ENCODE measurements at regions not wholly inside any gene's neighbourhood (a gene's known extent, or its start where the extent isn't known, plus 50 kb on each side); places are given as distances from the start of the nearest gene placed in this dataset.
"Not testable (repeated sequence)": the region's sequence is repeated elsewhere in the genome, so short reads cannot be mapped to it uniquely, and the experiment has no call there.

DNA sequence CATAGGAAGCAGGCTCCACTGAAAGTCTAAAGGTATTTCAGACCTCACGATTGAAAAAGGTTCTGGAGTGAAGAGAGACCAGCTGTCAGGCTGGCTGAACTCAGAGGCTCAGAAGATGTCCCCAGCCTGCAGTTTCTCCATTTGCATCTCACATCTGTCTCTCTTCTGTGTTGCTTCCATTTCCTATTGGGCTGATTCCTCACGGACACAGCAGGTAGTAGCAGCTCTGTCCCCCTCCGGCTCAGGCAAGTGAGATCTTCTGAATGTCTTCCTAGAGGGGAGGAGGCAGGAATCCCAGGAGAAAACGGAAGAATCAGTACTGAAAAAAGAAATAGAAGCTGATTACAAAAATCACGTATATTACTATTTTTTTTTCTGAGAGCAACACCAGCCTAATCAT, 274.1 kb upstream of the COBL start:
- no peak for DNase-seq

DNA sequence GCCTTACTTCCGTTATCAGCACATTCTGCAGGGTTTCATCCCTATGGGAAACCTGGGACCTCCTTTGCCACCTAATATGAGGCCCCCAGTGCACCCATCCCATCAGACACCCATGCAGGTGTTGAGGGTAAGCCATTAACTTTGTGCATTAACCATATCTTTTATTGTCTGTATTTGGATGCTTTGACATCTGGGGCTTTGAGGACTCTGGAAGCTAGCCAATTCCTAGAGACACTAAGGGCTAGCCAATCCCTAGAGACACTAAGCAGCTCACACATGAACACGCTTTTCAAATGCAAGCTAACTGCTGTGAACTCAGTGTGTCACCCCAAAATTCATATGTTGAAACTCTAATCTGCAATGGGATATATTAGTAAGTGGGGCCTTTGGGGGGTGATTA, 272.5 kb upstream of the COBL start:
- DNase-seq = no peak

DNA sequence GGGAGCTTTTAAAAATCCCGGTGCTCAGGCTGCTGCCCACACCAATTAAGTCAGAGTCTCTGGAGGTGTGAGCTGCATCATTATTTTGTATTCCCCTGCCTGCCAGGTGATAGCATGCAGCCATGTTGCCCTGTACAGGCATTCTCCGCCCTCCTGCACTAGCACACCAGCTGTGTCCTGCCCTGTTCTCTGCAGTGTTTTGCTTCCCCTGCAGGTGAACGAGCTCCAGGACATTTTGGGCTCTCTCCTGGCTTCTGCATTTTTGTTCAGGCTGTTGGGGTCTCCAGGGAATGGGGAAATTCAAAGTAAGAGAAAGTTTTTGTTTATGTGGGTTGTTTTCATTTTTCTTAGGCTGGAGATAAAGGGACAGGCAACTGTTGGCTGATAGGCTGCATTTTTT, 271.0 kb upstream of the COBL start:
- DNase-seq = no peak

DNA sequence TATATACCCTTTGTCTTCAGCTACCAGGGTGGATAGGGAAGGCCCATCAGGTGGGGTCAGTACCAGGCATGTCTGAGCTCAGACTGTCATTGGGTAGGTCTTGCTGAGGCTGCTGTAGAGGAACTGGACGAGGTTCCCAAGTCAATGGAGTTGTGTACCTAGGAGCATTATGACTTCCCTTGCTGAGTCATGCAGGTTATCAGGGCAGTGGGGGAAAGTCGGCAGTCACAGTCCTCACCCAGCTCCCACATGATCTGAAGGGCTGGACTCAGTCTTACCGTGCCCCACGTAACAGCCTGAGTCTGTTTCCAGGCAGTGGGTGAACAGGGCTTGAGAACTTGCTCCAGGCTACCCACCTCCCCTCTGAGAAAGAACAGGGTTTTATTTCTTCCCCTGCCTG, 260.8 kb upstream of the COBL start:
- no peak for DNase-seq

DNA sequence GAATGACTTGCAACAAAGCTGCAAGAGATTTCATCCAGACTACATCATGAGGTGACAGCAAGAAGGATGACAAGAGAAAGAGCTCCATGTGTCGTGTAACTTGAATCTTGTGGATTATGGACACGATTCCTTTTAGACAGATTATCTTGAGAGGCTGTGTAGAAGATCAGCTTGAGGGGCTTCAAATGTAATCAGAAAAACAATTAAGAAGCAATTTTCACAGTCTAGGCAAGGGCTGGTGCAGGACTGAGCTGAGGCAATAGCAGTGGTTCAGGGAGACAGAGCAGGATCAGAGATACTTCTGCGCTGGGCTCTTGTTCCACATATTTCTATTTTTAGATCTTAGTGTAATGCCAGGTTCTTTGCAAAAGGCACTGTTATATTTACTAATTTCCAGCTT, 253.0 kb upstream of the COBL start:
- DNase-seq = no peak

DNA sequence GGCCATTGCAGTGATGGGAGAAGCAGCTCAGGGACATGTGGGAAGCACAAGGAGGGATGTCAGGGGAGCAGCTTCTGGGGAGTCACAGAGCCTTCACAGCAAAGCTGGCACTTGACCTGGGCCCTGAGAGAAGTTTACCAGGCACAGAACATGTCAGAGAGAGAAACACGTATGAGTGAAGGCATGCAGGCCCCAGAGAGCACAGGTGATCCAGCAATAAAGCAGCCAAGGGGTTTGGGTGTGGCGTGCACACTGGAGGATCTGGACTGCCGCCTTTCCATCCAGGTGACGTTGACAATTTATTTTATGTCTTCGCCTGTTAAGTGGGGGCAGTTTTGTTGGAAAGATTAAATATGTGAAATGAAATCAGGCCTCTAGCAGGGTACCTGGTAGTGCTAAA, 252.6 kb upstream of the COBL start:
- DNase-seq = no peak

DNA sequence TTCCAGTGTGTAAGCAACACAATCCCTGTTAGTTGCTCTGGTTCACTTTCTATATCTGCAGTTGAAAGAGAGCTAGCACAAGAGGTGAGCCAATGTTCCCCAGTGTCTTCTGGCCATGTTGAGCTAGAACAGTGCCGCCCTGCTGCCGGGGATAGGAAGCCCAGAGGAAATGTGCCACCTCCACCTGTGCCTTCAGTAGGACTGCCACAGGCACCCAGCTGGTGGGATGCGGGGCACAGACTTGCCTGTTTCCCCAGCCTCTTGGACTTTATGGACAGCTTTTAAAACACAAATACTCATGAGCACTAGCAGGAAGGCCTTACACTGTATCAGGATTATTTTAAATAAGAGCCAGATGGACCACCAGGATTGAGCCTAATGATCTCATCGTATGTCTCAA, 234.5 kb upstream of the COBL start:
- DNase-seq = no peak

DNA sequence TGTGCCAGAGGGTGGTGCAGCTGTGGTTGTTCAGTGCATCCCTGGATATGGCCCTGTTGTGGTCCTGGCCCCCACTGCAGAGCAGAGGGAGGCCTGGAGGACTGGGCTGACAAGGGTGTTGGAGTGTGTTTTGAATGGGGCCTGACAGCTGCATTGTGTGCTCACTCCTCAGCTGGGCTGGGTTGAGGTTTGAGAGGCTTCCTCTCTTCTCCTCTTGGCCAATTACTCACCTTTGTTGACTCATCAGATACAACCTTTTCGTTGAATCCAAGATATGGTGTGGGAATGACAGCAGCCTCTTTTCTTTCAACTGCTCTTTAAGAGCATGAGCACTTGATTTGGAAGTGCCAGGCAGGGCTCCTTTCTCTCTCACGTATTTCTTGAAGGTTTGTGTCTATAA, 228.5 kb upstream of the COBL start:
- DNase-seq = no peak

DNA sequence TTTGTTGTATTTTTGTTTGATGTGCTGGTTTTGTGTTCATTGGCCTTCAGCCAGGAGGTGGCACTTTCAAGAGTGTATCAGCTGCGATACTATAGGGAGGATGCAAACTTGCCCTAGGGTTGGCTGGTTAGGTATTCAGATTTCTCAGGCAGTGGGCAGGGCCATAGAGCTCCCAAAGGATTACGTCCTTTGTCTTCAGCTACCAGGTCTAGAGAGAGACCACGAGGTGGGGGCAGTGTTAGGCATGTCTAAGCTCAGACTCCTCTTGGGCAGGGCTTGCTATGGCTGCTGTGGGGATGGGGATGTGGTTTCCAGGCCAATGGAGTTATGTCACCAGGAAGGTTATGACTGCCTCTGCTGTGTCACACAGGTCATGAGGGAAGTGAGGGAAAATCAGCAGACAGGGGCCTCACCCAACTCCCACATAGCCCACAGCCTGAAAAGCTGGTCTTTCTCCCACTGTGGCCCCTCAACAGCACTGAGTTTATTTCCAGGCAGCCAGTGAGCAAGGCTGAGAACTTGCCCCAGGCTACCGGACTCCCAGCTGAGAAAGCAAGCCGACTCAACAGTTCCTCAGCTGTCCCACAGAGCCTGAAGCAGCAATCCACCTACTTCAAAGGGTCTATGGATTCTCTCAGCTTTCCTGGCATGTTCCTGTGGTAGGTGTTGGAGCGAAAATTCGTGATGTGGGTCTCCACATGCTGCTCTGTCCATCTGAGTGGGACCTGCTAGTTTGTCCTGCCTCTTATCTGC, 227.4 kb upstream of the COBL start:
- no peak for DNase-seq

DNA sequence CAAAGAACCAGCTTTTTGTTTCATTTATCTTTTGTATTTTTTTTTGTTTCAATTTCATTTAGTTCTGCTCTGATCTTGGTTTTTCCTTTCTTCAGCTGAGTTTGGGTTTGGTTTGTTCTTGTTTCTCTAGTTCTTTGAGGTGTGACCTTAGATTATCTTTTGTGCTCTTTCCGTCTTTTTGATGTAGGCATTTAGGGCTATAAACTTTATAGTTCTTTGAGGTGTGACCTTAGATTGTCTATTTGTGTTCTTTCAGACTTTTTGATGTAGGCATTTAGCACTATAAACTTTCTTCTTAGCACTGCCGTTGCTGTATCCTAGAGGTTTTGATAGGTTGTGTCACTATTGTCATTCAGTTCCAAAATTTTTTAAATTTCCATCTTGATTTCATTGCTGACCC, 224.3 kb upstream of the COBL start:
- DNase-seq = not testable (repeated sequence)

DNA sequence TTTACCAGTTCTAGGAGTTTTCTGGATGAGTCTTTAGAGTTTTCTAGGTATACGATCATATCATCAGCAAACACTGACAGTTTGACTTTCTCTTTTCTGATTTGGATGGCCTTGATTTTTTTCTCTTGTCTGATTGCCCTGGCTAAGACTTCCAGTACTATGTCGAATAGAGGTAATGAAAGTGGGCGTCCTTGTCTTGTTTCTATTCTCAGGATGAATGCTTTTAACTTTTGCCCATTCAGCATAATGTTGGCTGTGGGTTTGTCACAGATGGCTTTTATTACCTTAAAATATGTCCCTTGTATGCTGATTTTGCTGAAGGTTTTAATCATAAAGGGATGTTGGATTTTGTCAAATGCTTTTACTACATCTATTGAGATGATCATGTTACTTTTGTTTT, 223.2 kb upstream of the COBL start:
- DNase-seq = no peak

DNA sequence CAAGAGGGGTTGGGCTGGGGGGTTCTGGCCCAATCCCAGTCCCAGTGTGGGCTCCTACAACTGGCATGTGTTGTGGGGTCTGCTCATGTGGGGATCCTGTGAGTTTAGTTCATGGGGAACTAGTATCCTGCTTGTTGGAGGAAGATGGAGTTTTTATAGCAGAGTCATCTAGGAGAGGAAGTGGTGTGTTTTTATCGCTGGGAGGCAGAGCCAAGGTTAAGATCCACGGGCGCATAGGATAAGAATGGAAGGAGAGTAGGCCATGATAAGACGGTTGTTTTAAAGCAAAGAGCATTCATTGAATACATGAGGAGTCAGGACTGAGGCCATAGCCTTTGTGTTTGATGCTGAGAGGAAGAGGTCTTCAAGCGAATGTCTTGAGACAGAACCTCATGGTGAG, 211.6 kb upstream of the COBL start:
- no peak for DNase-seq

DNA sequence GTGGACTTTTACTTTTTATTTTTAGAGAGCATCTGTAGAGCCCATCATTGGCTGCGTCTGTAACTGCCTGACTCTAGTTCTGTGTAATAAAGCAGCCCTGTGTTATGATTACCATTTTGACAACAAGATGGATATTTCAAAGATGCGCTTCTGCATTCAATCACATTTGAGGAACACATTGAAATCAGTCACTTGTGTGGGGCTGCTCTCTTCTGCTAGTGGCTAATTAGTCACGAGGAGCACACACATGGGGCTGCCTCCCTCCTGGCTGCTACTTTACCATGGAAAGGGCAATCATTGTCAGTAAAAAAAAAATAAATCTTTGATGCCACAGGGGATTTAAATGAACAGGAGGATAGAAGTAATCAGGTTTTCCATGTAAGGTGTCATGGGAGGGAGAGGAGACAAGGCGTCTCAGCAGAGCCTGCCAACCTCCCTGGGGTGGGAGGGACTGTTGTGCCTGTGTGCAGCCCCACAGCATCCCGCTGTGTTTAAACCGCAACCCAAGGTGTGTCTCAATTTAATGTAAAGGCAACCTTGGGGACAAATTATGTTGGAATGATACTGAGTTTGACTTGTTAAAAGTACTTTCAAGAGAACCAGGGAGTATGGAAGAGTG, 205.2 kb upstream of the COBL start:
- DNase-seq = no peak

DNA sequence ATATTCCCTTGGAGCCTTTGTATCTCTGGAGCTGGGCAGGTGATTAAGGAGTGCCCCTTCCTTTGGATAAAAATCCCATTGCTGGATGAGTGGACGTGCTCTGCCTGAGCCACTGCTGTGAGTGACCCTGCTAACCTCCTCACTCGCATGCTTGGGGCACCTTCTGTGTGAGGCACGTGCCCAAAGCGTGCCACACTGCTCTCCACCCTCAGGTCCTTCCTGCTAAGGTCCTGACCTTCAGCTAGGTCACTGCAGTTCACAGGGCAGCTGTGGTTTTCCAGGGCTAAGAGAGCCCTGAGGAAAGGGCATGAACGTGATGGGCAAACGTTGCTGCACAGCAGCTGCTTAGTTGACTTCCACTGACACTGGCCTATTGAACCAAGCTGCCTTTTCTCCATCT, 204.4 kb upstream of the COBL start:
- no peak for DNase-seq

DNA sequence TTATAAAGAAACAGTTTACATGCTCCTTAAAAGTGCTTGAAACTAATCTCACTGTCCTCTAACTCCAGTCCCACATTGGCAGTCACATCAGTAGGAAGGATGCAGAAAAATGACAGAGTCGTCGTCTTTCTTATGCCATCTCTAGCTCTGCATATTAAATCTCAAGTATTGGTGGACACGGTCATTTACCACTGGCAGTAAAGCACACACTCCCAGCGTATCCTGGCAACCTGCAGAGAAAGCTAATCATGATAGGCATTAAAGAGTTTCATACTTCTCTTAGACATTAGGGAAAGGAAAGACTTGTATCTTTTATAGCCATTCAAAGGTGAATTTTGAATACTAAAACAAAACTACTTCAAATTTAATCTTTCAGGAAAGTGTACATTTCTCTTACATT, 202.0 kb upstream of the COBL start:
- DNase-seq = no peak

DNA sequence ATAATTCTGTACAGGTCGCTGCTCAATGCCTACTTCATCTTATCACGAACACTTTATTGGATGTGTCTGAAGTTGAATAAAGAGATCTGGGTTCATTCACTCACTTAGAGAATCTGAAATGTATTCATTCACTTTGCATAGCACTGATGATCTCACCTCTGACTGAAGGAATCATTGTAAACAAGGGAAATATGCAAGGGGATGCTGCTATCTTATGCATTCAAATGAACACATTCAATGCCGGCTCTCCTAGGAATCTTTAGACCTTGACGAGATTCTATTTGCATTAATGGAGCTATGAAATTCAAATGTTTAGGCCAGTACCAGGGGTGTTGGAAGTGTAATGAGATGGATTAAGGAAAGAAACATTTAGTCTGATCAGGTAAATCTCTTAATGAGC, 200.6 kb upstream of the COBL start:
- DNase-seq = no peak

DNA sequence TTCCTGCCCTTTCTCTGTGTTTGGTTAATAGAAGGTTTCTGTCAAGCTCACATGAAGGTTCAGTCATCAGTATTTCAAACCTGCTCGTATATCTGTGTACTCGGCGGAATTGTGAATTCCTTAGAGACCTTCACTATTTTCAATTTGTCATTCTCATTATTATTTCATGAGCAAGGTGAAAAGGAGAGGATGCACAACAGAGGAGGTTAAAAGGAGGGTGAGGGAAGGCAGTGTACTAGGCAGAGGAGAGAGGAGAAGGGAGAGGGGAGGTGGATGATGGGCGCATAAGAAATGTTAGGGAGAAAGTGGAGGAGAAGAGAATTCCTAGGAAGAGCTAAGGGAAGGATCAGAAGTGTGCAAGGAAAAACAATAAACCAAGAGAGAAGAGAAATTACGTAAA, 185.0 kb upstream of the COBL start:
- no peak for DNase-seq

DNA sequence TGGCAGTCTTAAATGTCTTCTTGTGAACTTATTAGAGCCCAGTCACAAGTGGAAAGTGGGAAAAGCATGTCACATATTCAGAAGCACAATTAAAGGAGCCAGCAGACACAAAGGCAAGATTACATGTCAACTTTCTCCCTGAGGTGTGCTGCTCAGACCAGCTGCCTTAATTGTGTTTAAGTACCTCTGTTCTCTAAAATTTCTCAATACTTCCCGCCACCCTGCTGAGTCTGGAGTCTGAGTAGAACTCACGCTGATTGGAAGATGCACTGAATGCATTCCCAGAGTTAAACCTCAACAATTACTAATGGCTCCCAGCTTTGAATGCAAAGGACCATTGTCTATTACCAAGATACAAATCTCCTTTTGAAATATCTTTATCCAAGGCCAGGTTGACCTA, 166.4 kb upstream of the COBL start:
- no peak for DNase-seq

DNA sequence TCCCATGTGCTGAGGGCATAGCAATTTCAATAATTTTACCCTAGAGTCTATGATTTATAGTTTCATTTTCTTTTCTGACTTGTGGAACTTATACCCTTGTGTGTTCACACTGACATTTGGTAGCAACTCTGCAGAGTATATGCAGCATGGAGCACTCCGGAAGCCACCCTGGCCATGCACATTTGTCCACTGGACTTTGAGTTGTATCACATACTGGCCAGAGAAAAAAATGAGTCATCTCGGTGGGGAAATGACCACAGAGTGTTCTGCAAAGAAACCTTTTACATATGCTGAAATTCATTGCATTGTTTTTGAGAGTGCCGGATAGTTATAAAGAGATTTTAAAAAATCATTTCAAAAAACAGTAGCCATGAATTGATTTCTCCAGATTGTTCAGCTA, 164.8 kb upstream of the COBL start:
- no peak for DNase-seq

DNA sequence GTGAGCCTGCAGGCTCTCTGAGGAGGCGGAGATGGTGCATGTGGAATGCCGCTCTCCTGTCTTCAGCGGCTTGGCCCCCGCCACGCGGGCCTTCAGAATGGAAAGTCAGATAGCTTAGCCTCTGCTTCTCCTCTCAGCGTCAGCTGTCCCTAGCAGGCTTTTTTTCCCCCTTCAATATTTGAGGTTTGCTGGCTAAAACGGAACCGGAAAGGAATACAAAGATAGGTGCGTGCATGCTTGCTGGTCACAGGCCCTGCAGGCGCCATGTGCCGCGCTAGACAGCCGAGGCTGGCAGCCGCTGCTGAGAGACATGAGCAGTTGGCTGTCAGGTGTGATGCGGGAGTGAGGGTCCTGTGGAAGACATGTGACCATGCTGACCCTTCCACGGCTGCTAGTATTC, 161.2 kb upstream of the COBL start:
- no peak for DNase-seq

DNA sequence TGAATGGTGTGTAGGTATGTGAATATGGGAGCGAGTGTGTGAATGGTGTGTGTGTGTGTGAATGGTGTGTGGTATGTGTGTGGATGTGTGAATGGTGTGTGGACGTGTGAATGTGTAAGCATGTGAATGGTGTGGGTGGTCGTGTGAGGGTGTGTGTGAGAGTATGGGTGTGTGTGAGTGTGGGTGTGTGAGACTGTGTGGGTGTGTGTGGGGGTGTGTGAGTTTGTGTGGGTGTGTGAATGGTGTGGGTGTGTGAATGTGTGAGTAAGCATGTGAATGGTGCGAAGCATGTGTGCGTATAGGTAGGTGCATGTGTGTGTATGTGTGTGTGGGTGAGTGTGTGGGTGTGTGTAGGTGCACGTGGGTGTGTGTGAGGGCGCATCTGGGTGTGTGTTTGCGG, 160.7 kb upstream of the COBL start:
- DNase-seq = no peak

DNA sequence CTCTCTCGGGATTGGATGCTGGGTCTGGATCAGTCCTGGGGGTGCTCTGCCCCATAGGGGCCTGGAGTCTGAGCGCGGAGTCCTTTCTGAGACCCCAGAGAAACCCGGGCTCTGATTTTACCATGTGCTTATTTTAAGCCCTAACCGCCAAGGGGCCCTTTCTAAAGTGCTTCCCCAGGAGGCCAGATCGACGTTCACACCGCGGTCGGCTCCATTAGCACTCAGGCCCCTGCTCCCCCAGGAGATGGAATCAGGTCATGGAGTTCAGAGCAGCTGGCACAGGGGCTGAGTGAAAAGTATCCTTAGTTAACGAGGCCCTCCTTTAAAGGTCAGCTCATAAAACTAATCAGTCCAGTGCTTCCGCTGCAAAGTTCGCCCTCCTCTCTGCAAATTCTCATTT, 159.4 kb upstream of the COBL start:
- no peak for DNase-seq

DNA sequence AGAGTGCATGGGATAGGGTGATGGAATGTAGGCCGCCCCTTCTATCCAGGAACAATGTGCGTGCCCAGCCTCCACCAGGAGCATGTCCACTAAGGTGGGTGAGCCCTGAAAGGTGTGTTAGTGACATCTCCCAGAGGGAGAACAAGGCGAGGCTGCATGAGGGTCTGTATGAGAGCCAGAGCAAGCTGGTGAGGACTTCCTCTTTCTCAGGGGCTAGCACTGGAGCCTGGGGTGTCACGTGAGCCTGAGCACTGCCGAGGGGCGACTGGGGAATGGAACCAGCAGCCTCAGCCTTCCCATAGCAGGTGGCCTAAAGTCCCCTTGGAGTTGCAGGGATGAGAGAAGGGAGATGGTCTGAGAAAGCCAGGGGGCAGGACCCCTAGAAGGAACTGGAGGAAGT, 156.3 kb upstream of the COBL start:
- no peak for DNase-seq

DNA sequence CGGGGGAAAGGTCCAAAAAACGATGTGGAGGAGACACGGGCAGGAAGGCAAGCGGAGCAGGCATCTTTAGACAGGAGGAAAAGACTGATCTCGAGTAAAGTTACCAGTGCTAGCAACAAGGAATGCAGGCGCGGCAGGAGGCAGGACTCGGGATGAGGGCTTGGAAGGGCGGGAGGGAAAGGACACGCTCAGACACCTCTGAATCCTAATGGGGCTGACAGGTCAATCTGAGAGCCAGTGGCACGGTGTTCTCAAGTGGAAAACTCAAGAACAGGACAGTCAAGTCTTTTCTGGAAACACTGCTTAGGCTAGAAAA, 155.3 kb upstream of the COBL start:
- DNase-seq = no peak

DNA sequence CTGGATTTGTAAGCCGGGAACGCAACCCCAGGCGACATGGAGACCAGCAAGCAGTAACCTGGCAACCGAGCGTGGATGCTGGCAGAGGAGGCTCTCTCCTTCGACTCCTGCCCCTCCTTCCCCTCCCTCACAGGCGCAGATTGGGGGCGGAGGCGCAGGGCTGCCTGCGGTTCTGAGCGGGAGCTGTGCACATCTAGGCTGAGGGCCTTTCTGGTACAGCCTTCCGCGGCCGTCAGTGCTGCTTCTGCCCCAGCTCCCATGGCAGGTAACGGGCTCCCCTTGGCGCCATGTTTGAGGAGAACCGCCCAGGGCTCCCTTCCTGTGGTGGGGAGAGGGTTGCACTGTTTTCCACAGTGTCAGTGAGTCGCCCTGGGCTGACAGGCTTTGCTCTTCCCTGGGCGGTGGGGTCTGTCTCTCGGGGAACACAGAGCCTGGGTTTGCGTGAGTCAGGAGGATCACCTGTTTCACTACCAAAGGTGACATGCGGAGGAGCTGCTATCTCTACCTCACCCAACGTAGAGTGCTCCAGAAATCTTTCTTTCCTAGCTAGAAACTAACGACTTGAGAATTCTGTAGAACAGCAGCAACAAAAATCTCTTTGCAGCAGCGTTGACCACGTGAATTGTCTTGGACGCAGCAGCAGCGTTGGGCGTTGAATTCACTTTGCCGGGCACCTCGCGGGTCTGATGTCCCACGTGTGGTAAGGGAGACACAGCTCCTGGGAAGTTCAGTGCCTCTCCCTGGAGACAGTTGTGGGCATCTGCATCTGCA, 154.8 kb upstream of the COBL start:
- DNase-seq = no peak
